ENCODE measurements at regions not wholly inside any gene's neighbourhood (a gene's known extent, or its start where the extent isn't known, plus 50 kb on each side); places are given as distances from the start of the nearest gene placed in this dataset.
A peak's percentile ranks its signal among the peaks of the same experiment; 100 is the strongest.

DNA sequence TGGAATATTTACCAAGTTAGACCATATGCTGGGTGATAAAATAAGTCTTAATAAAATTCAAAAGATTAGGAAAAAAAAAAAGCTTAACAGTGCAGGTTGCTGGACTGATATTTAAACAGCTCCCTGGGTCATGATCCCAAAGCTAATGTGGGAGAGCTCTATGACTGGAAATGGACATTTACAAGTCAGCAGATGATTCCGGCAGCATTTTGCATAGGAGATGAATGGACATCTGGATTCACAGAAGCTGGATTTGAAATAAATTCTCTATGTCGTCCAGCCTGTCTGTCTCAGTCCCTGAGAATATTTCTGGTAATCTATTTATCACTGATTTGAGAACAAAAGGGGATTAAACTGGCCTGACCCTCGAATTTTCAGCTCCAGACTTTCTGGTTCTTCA lies 52.3 kb upstream of the KLHL25 start:
- DNase-seq = no peak

- no peak for DNase-seq
These were observed 55.2 kb upstream of the KLHL25 start for GRCh38 chr15:85849946-85850345.

- DNase-seq = no peak
These were observed 58.2 kb upstream of the KLHL25 start for GRCh38 chr15:85852969-85853368.

GRCh38 chr15:85854345-85855097 lies 59.8 kb upstream of the KLHL25 start:
- peak in 1 of 2 experiments; percentile 33 for DNase-seq

- DNase-seq = peak in 1 of 2 experiments; percentile 31
These were observed 64.1 kb upstream of the KLHL25 start for GRCh38 chr15:85858586-85859375.

- DNase-seq = no peak
These were observed 64.9 kb upstream of the KLHL25 start for GRCh38 chr15:85859671-85860070.

- no peak for DNase-seq
These were observed 65.9 kb upstream of the KLHL25 start for GRCh38 chr15:85860394-85861161.

DNA sequence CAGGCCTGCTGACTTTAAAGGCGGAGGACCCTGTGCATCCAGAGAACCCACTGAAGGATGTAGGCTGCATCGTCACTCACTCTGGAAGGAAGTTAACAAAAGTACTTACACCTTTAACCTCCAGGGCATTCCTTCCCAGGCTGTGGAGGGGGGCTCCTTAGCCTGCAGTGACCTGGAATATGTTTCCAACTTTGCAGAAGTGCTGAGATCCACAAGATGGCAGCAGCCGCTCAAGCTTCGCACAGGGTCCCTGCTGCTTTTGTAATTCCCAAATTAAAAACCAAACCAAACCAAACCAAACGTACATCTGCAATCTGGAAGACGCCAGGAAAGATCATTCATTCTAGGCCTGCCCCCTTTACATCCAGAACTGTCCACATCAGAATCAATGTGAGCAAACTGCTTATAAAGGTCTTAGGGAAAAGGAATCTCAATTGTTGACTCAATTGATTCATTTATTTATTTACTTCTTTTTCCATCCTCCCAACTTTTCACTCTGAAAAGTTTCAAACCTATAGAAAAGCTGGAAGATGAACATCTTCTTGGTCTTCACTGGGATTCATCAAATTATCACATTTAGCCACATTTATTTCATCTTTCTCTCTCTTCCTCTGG lies 70.5 kb upstream of the KLHL25 start:
- peak in 1 of 2 experiments; percentile 52 for DNase-seq

DNA sequence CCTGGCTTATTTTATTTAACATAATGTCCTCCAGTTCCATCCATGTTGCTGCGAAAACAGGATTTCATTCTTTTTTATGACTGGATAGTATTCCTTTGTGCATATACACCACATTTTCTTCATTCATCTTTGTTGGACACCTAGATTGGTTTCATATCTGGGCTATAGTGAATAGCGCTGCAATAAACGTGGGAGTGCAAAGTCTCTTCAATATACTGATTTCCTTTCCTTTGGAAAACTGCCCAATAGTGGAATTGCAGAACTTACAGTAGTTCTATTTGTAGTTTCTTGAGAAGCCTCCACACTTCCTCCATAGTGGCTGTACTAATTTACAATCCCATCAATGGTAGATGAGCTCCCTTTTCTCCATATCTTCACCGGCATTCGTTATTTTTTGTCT lies 72.5 kb upstream of the KLHL25 start:
- DNase-seq = no peak

GRCh38 chr15:85869124-85869523 lies 74.4 kb upstream of the KLHL25 start:
- no peak for DNase-seq

DNA sequence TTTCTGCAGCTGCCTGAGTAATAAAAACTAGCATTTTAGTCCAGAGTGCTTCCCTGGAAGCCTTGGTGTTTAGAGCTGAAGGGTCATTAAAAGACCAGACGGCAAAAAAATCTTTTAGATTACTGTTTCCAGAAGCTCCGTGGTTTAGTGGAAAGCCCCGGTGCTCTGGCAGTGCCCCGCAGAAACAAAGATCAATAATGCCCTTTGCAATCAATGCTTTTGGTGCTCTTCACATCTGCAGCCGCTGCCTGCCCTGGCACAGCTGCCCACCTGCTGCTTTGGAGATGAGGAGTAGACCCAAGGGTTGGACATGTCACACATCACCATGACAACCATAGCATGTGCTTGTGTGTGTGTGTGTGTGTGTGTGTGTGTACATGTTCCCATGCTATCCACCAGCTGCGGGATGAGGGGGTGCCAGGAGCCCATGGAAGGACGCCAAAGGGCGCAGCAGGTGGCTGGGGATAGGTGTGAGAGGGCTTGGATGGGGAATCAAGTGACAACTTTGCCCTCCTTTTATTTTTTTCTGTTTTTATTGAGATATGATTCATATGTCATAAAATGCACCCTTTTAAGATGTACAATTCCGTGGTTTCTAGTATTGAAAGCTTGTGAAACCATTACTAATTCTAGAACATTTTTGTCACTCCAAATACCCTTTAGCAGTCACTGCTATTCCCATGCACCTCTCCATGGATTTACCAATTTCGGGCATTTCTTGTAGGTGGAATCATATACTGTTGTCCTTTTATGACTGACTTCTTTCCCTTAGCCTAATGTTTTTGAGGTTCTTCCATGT lies 75.7 kb upstream of the KLHL25 start:
- no peak for DNase-seq

- no peak for DNase-seq
These were observed 76.8 kb upstream of the KLHL25 start for GRCh38 chr15:85871545-85871944.

DNA sequence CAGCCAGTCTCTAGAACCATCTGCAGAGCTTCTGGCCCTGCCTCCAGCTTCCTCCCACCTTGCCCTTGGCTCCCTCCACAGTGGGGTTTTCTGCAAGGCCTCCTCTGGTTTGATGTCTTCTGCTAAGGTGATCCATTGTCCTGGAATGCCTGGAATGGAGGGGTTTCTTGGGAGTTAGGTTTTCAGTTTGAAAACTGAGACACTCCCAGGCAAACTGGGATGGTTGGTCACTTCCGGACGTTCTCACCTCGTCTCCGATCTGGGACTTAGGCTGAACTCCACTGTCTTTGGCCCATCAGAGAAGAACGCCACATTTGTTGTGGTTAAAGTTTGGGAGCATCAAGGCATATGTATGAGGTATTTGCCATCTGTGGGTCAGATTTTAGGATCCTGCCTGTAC lies 77.4 kb upstream of the KLHL25 start:
- no peak for DNase-seq

DNA sequence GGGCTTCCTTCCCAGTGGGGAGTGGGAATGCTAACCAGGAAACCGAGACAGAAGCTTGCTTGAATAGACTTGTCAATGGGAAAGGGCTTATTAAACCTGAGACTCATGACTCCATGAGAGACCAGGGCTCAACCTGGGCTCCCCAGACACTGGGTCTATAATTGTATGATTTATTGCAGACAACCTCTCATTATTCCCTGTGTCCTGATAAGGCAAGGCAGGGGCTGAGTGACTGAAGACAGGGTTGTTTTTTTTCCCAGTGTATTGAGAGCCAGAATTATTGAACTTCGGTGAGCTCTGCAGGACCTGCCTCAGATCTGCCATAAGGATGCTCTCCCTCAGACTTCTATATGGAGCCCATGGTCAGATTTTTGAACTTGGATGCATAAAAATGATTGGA lies 79.5 kb upstream of the KLHL25 start:
- DNase-seq = no peak

DNA sequence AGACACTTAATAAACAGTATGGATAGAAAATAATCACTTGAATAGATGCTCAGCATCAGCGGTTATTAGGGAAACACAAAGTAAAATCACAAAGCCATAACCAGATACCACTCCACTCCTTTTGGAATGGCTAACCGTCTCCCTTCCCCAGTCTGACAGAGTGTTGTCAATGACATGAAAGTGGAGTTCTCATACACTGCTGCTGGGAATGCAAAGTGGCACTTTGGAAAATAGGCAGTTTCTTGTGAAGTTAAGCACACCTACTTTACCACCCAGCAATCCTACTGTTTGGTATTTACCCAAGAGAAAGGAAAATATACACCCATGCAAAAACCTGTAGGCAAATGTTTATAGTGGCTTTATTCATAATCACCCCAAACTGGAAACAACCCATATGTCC lies 81.0 kb upstream of the KLHL25 start:
- DNase-seq = no peak

DNA sequence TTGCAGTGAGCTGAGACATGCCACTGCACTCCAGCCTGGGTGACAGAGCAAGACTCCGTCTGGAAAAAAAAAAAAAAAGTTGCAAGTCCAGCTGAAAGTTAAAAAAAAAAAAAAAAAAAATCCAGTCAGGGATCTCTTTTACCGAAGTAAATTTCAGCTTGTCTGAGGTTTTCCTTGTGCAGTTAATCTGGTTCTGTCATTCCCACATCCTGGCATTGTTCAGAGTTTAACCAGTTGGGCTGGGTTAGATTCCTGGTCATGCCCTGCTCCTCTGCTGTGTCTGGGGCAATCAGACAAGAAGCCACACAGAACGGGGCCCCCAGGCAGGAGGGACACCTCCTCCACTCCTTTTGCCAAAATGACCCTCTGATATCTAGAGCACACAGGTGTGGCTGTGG lies 84.1 kb upstream of the KLHL25 start:
- DNase-seq = no peak

DNA sequence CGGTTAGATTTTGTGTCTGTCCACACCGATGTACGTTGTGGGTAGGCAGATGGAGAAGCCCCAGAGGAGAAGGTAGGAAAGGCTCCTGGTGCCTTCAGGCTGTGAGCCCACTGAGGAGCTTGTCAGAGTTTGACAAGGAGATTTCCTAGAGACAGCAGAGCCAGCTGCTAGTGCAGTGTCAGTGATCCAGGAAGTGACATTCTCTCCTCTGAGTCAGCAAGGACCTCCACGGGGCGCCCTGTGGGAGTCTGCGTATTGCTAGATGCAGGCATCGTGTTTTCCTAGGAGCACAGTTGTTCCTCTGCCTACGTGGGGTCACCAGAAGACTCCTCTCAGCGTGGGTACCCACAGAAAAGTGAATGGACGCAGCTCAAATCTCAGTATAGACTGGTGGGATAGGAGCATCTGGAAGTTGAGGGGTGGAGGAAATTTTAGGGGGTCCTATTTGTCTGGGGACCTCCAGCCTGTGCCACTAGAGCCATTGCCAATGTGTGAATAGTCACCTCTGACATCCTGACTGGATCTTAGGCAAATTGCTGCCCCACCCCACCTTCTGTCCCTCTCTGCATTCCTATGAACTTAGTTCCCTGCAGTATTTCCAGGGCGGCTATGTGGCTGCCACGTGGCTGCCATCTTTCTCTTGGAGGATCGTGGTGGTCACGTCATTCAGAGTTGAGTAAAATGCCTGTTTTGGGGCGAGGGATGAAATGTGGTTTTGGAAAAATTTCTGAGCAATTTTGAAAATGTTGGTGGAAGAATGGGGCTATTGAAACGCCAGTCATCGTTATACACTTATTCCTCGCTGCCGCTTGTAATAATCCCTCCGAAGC lies 84.8 kb upstream of the KLHL25 start:
- no peak for DNase-seq

DNA sequence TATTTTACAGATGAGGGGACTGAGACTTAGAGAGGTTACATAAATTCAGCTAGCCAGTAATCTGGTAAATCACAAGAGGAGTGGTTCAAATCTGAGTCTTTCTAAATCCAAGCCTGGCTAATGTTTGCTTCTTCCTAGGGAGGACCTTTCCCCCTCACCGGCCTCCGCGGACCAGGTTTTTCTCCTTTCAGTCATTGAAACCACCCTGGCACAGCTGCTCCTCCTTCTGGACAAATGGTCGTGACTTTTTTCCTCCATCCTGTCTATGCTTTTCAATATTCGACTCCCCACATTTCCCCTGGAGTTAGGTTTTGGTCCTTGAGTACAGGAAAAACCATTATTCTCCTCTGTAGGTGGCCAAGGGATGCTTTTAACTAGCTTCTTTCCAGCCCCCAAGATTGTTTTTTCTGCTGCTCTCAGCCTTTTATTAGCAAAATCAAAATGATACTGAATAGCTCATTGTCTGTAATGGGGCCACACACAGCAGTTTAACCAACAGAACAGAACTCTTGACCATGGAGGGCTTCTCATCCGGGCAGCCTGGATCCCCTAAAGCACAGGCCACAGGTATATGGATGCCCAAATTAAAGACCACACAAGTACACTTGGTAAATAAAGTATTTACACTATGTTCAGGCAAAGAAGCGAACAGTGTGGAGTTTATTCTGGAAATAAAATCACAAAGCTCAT lies 85.9 kb upstream of the KLHL25 start:
- no peak for DNase-seq

DNA sequence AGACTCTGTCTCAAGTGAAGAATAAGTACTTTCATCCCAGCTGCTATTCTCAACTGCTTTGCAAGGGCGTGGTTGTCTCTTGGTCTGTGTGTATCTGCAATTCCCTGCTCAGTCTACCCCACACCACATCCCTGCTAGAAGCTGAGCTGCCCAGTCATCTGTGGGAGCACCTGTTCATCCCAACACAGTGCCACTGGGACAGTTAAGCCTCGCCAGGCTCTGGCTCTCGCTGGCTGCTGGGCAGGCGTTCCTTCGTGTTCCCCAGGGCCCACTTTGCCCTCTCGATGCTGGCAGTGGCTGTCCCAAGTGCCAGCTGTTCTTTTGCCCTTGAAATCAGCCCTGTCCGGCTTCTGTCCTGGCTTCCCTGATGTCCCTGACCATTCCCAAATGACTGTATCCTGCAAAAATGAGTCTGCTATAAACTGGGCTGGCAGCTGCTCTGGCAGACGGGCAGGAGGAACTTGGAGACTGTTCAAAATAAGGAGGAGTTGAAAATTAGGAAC lies 91.6 kb upstream of the KLHL25 start:
- peak; percentile 46 to 80 for DNase-seq

DNA sequence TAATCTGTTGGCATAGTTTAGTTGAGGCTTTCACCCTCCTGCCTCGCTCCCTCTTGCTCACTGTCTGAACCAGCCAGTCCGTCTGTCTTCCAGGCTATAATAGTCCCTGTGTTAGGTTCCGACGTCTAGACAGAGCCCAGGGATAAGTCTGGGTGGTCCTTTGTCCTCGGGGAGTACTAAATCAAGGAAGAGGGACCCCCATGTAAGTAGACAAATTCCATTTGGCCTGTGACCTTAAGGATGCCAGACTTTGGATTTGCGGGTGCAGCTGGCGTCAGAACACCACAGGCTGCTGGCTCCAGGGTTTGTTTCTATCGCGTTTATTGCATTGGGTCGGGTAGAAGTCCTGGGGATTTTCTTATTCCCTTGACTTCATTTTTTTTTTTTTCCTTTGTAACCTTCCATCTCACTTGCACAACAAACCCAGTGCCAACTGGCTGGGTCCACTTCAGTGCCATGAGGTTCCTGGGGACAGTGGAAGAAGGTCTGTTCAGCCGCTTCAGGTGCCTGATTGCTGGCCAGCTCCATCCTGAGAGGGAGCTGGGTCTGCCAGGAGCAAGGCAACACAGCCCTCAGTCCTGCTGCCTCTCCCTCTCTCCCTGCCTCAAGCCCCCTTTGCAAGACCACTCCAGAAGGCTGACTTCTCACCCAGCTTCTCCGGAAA lies 95.4 kb upstream of the KLHL25 start:
- peak; percentile 72 to 88 for DNase-seq

All from cerebellar nuclear complex (tissue), 1 donor.